Ascending aorta (tissue), 2 donors: ENCODE measurements at regions not wholly inside any gene's neighbourhood (a gene's known extent, or its start where the extent isn't known, plus 50 kb on each side); places are given as distances from the start of the nearest gene placed in this dataset.
A peak's percentile ranks its signal among the peaks of the same experiment; 100 is the strongest.

Experiments used
- DNase-seq, 2 donors: peaks; one replicate each; pipeline ENCODE4 v3.0.0-alpha.2; 2019; ENCODE audit warnings: low spot score in 2 of 2
- H3K27ac ChIP-seq, 2 donors: fragments of 200-600 bp; sonication (generic); one replicate each; pipeline ENCODE4 v1.5.1; 2016 to 2017; ENCODE audit warnings: mild to moderate bottlenecking in 1 of 2
- H3K27me3 ChIP-seq: fragments of 200-600 bp; sonication (generic); one replicate; pipeline ENCODE4 v1.5.1; 2017
- H3K36me3 ChIP-seq, 2 donors: fragments of 200-600 bp; sonication (generic); one replicate each; pipeline ENCODE4 v1.5.1; 2016
- H3K4me1 ChIP-seq, 2 donors: fragments of 200-600 bp; sonication (generic); one replicate each; pipeline ENCODE4 v1.5.1; 2016 to 2017; ENCODE audit warnings: mild to moderate bottlenecking in 1 of 2
- H3K4me3 ChIP-seq, 2 donors: fragments of 200-600 bp; sonication (generic); one replicate each; pipeline ENCODE4 v1.5.1; 2016 to 2017; ENCODE audit warnings: mild to moderate bottlenecking in 1 of 2
- H3K9me3 ChIP-seq, 2 donors: fragments of 200-600 bp; sonication (generic); one replicate each; pipeline ENCODE4 v1.5.1; 2016
- CTCF ChIP-seq, 3 experiments: fragments of 200-600 bp in 2 of 3; fragments of 450-650 bp in 1 of 3; sonication (generic) in 2 of 3; IDR thresholded peaks; one replicate each; pipeline ENCODE4 v1.5.1; 2016 to 2019; ENCODE audit warnings: antibody characterized with exemption in 3 of 3, mild to moderate bottlenecking in 1 of 3, moderate library complexity in 1 of 3
- intact Hi-C: fragments of 100-400 bp; cut with DNase I; formaldehyde crosslinking; loops from one replicate; pipeline ENCODE4 v1.15.1; 2023

GRCh38 chr9:26723486-26723885 is 169.1 kb downstream of the CAAP1 start:
- H3K36me3 ChIP-seq = no peaks in the 10 kb centered on the region
- no peaks in the 10 kb centered on the region for H3K27me3 ChIP-seq
- no peak overlapping the region for H3K27ac ChIP-seq
- H3K4me1 ChIP-seq = no peaks in the 10 kb centered on the region
- H3K4me3 ChIP-seq = no peak overlapping the region
- intact Hi-C loops = loop anchor here (10.0 kb wide), 1 partner anchor 59 kb away; no protein-coding TSS in a partner anchor
- no peak for TF ChIP-seq CTCF (IDR thresholded peaks at IDR 0.05)
- peak in 1 of 2 donors; percentile 61 for DNase-seq
- no peaks in the 10 kb centered on the region for H3K9me3 ChIP-seq

- Histone ChIP-seq H3K4me3 (no peak overlapping the region), H3K27me3 (no peaks in the 10 kb centered on the region), H3K36me3 (no peaks in the 10 kb centered on the region), H3K4me1 (no peaks in the 10 kb centered on the region), H3K9me3 (no peaks in the 10 kb centered on the region), H3K27ac (no peak overlapping the region)
- no peak for DNase-seq
- intact Hi-C loops = loop anchor here (10.0 kb wide), 1 partner anchor 58 kb away; no protein-coding TSS in a partner anchor
- TF ChIP-seq CTCF (IDR thresholded peaks at IDR 0.05) = no peak
These were observed 169.8 kb downstream of the CAAP1 start for GRCh38 chr9:26722755-26723154.

GRCh38 chr9:26710008-26710407 is 182.6 kb downstream of the CAAP1 start:
- TF ChIP-seq CTCF (IDR thresholded peaks at IDR 0.05) = no peak

GRCh38 chr9:26706223-26706622 is 186.4 kb downstream of the CAAP1 start:
- Histone ChIP-seq H3K4me1 (no peaks in the 10 kb centered on the region), H3K36me3 (no peaks in the 10 kb centered on the region), H3K27ac (no peak overlapping the region), H3K4me3 (no peak overlapping the region), H3K9me3 (no peaks in the 10 kb centered on the region), H3K27me3 (no peaks in the 10 kb centered on the region)
- DNase-seq = no peak
- TF ChIP-seq CTCF (IDR thresholded peaks at IDR 0.05) = no peak
- intact Hi-C loops = no loop called here

More at GRCh38 chr9:26710008-26710407, 182.6 kb downstream of the CAAP1 start:
- Histone ChIP-seq H3K27ac (no peak overlapping the region), H3K9me3 (no peaks in the 10 kb centered on the region), H3K27me3 (no peaks in the 10 kb centered on the region), H3K4me1 (no peaks in the 10 kb centered on the region), H3K36me3 (no peaks in the 10 kb centered on the region), H3K4me3 (no peak overlapping the region)
- DNase-seq = no peak
- intact Hi-C loops = no loop called here

- intact Hi-C loops = no loop called here
- no peak for DNase-seq
- TF ChIP-seq CTCF (IDR thresholded peaks at IDR 0.05) = no peak
- Histone ChIP-seq H3K27ac (no peak overlapping the region), H3K9me3 (no peaks in the 10 kb centered on the region), H3K4me3 (no peak overlapping the region), H3K4me1 (no peaks in the 10 kb centered on the region), H3K27me3 (no peaks in the 10 kb centered on the region), H3K36me3 (no peaks in the 10 kb centered on the region)
These were observed 197.3 kb downstream of the CAAP1 start for GRCh38 chr9:26695298-26695622.
